Trophoblast cell (in vitro differentiated cells and primary cell): ENCODE measurements at regions not wholly inside any gene's neighbourhood (a gene's known extent, or its start where the extent isn't known, plus 50 kb on each side); places are given as distances from the start of the nearest gene placed in this dataset.

ENCODE experiments used
- DNase-seq, 2 donors: peaks; one replicate each; pipeline ENCODE4 v3.0.0-alpha.2; 2016
- H2AFZ ChIP-seq: 2 replicates; pipeline ENCODE4 v1.6.1; 2013; ENCODE audit warnings: low read length, moderate library complexity, mild to moderate bottlenecking; ENCODE audit not compliant: insufficient read depth, poor library complexity
- H2AK5ac ChIP-seq: 2 replicates; pipeline ENCODE4 v1.6.1; 2013; ENCODE audit warnings: mild to moderate bottlenecking, low read length
- H2BK120ac ChIP-seq: 2 replicates; pipeline ENCODE4 v1.6.1; 2013; ENCODE audit warnings: low read length, mild to moderate bottlenecking, moderate library complexity; ENCODE audit not compliant: insufficient read depth, poor library complexity
- H2BK12ac ChIP-seq: 2 replicates; pipeline ENCODE4 v1.6.1; 2013; ENCODE audit warnings: mild to moderate bottlenecking, low read length, moderate library complexity
- H2BK5ac ChIP-seq: 2 replicates; pipeline ENCODE4 v1.6.1; 2013; ENCODE audit warnings: low read length, low read depth, moderate library complexity, mild to moderate bottlenecking; ENCODE audit not compliant: poor library complexity
- H3K14ac ChIP-seq: 2 replicates; pipeline ENCODE4 v1.6.1; 2013; ENCODE audit warnings: mild to moderate bottlenecking, low read length
- H3K18ac ChIP-seq: 2 replicates; pipeline ENCODE4 v1.6.1; 2013; ENCODE audit warnings: mild to moderate bottlenecking, low read length
- H3K23ac ChIP-seq: 2 replicates; pipeline ENCODE4 v1.6.1; 2013; ENCODE audit warnings: low read length
- H3K27ac ChIP-seq: 2 replicates; pipeline ENCODE4 v1.5.1; 2013; ENCODE audit warnings: low read depth, mild to moderate bottlenecking, inconsistent platforms, low read length, moderate library complexity
- H3K27me3 ChIP-seq: 2 replicates; pipeline ENCODE4 v1.6.1; 2013; ENCODE audit warnings: inconsistent platforms, mild to moderate bottlenecking, low read length, moderate library complexity; ENCODE audit not compliant: insufficient read depth
- H3K36me3 ChIP-seq, 2 experiments: 1 replicate in 1 of 2; 2 replicates in 1 of 2; pipeline ENCODE4 v1.6.1; 2013; ENCODE audit warnings: low read length in 2 of 2, mild to moderate bottlenecking in 2 of 2, moderate library complexity in 1 of 2; ENCODE audit not compliant: insufficient read depth in 2 of 2, control insufficient read depth in 1 of 2
- H3K4ac ChIP-seq: 2 replicates; pipeline ENCODE4 v1.6.1; 2013; ENCODE audit warnings: low read depth, mild to moderate bottlenecking, low read length, moderate library complexity
- H3K4me1 ChIP-seq, 2 experiments: 1 replicate in 1 of 2; 2 replicates in 1 of 2; pipeline ENCODE4 v1.6.1; 2013; ENCODE audit warnings: low read length in 2 of 2, mild to moderate bottlenecking in 2 of 2, moderate library complexity in 1 of 2; ENCODE audit not compliant: insufficient read depth in 2 of 2, control insufficient read depth in 1 of 2
- H3K4me2 ChIP-seq: 2 replicates; pipeline ENCODE4 v1.6.1; 2013; ENCODE audit warnings: inconsistent platforms, mild to moderate bottlenecking, low read length, moderate library complexity
- H3K4me3 ChIP-seq: 2 replicates; pipeline ENCODE4 v1.5.1; 2013; ENCODE audit warnings: mild to moderate bottlenecking, low read depth, low read length, inconsistent platforms
- H3K79me1 ChIP-seq: one replicate; pipeline ENCODE4 v1.6.1; 2013; ENCODE audit warnings: low read length
- H3K79me2 ChIP-seq: 2 replicates; pipeline ENCODE4 v1.6.1; 2013; ENCODE audit warnings: low read length, mild to moderate bottlenecking; ENCODE audit not compliant: control insufficient read depth, insufficient read depth, poor library complexity
- H3K9ac ChIP-seq: 2 replicates; pipeline ENCODE4 v1.6.1; 2013; ENCODE audit warnings: mild to moderate bottlenecking, low read length
- H3K9me3 ChIP-seq: 2 replicates; pipeline ENCODE4 v1.6.1; 2013; ENCODE audit warnings: low read depth, mild to moderate bottlenecking, control low read depth, inconsistent platforms, low read length; ENCODE audit not compliant: insufficient read depth
- H4K12ac ChIP-seq: 2 replicates; pipeline ENCODE4 v1.6.1; 2013; ENCODE audit warnings: low read depth, mild to moderate bottlenecking, low read length, moderate library complexity
- H4K8ac ChIP-seq: 2 replicates; pipeline ENCODE4 v1.6.1; 2013; ENCODE audit warnings: low read depth, mild to moderate bottlenecking, low read length, moderate library complexity
- H4K91ac ChIP-seq: one replicate; pipeline ENCODE4 v1.6.1; 2013; ENCODE audit warnings: low read depth, mild to moderate bottlenecking, low read length, moderate library complexity
- WGBS: extraction: QIAGEN DNeasy Blood & Tissue Kit; methylation state at CpG from one replicate; pipeline ENCODE4 v1.1.7; 2013; ENCODE audit warnings: missing lambda C conversion rate; ENCODE audit not compliant: insufficient read length, insufficient coverage; ENCODE audit errors: extremely low coverage; 5-methylcytosine and 5-hydroxymethylcytosine counted together

DNA sequence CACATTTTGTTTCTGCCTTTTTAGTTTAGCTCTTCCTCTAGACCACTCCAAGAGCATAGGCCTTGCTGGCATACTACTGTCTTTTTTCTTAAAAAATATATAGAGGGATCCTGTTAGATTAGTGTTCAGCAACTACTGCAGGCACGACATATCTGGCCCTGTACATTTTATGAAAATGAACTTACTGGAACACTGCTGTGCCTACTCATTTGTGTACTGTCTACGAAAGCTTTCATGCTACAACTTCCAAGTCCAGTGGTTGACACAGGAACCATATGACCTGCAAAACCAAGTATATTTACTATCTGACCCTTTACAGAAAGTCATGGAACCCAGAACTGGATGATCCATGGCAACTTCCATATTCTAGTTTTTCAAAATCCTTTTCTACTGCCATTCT lies 66.6 kb upstream of the SPTLC3 start:
- Histone ChIP-seq H3K36me3 (no peaks in the 10 kb centered on the region), H3K9ac (no peak overlapping the region), H2AK5ac (no peak overlapping the region), H2BK120ac (no peak overlapping the region), H3K18ac (no peak overlapping the region), H3K79me1 (no peaks in the 10 kb centered on the region), H3K4me3 (no peak overlapping the region), H2BK12ac (no peak overlapping the region), H3K23ac (no peak overlapping the region), H4K12ac (no peak overlapping the region), H3K79me2 (no peaks in the 10 kb centered on the region), H4K8ac (no peak overlapping the region), H3K27me3 (no peaks in the 10 kb centered on the region), H3K27ac (no peak overlapping the region), H3K4me1 (no peaks in the 10 kb centered on the region), H3K4ac (no peak overlapping the region), H4K91ac (no peak overlapping the region), H3K9me3 (no peaks in the 10 kb centered on the region), H2BK5ac (no peak overlapping the region), H3K4me2 (no peak overlapping the region), H3K14ac (no peak overlapping the region), H2AFZ (no peak overlapping the region)
- no peak for DNase-seq
- WGBS, result no CpG with 5 or more reads among the region's 2 CpGs

DNA sequence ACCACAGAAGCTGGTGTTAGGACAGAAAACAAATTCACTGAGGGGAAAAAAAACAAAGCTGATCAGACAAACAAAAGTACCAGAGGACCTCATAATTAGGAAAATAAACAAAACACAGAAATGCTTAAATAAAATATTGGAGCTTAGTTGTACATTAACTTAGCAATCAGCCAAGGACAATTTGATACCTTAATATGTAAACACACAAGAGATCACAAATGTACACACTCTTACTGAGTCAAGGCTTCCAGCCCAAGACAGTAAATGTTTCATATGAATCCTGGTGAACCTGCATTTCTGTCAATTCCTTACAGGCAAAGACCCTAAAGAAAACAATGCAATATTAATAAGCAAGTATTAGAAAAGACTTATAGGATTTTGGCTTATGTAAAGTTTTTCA lies 62.0 kb upstream of the SPTLC3 start:
- no peak overlapping the region for H3K18ac ChIP-seq
- no peak overlapping the region for H3K4me3 ChIP-seq
- H3K4me1 ChIP-seq, result no peaks in the 10 kb centered on the region
- H3K14ac ChIP-seq, result no peak overlapping the region
- no peak overlapping the region for H4K12ac ChIP-seq
- peaks cover 2% of the 10 kb centered on the region for H3K79me2 ChIP-seq
- H3K27ac ChIP-seq, result no peak overlapping the region
- H3K36me3 ChIP-seq, result no peaks in the 10 kb centered on the region
- H2BK5ac ChIP-seq, result no peak overlapping the region
- no peak overlapping the region for H4K8ac ChIP-seq
- no peak overlapping the region for H3K9ac ChIP-seq
- no peaks in the 10 kb centered on the region for H3K27me3 ChIP-seq
- no peak overlapping the region for H3K4me2 ChIP-seq
- no peak overlapping the region for H3K23ac ChIP-seq
- H2AFZ ChIP-seq, result no peak overlapping the region
- H3K9me3 ChIP-seq, result peaks cover 2% of the 10 kb centered on the region
- DNase-seq, result no peak
- no peak overlapping the region for H3K4ac ChIP-seq
- no peak overlapping the region for H2BK12ac ChIP-seq
- no peak overlapping the region for H4K91ac ChIP-seq
- H3K79me1 ChIP-seq, result no peaks in the 10 kb centered on the region
- H2AK5ac ChIP-seq, result no peak overlapping the region
- no peak overlapping the region for H2BK120ac ChIP-seq

GRCh38 chr20:12947691-12948090 lies 61.1 kb upstream of the SPTLC3 start:
- no peak overlapping the region for H3K27ac ChIP-seq
- no peak overlapping the region for H2BK5ac ChIP-seq
- no peak overlapping the region for H3K4me3 ChIP-seq
- no peaks in the 10 kb centered on the region for H3K4me1 ChIP-seq
- no peak for DNase-seq
- H2AK5ac ChIP-seq, result no peak overlapping the region
- H3K23ac ChIP-seq, result no peak overlapping the region
- H3K14ac ChIP-seq, result no peak overlapping the region
- peaks cover 2% of the 10 kb centered on the region for H3K79me2 ChIP-seq
- H4K8ac ChIP-seq, result no peak overlapping the region
- H2BK12ac ChIP-seq, result no peak overlapping the region
- H2AFZ ChIP-seq, result no peak overlapping the region
- H3K9me3 ChIP-seq, result peaks cover 2% of the 10 kb centered on the region
- no peak overlapping the region for H3K4me2 ChIP-seq
- no CpG with 5 or more reads among the region's 3 CpGs for WGBS
- H3K79me1 ChIP-seq, result no peaks in the 10 kb centered on the region
- no peak overlapping the region for H3K4ac ChIP-seq
- H3K27me3 ChIP-seq, result no peaks in the 10 kb centered on the region
- H4K91ac ChIP-seq, result no peak overlapping the region
- no peak overlapping the region for H4K12ac ChIP-seq
- no peaks in the 10 kb centered on the region for H3K36me3 ChIP-seq
- H3K9ac ChIP-seq, result no peak overlapping the region
- no peak overlapping the region for H3K18ac ChIP-seq
- H2BK120ac ChIP-seq, result no peak overlapping the region

GRCh38 chr20:12949429-12949980 lies 59.3 kb upstream of the SPTLC3 start:
- Histone ChIP-seq H2BK12ac (no peak overlapping the region), H3K79me2 (peaks cover 2% of the 10 kb centered on the region), H3K4ac (no peak overlapping the region), H4K91ac (no peak overlapping the region), H3K79me1 (no peaks in the 10 kb centered on the region), H3K9me3 (peaks cover 2% of the 10 kb centered on the region), H2BK120ac (no peak overlapping the region), H3K4me2 (no peak overlapping the region), H4K12ac (no peak overlapping the region), H3K23ac (no peak overlapping the region), H3K4me3 (no peak overlapping the region), H3K36me3 (no peaks in the 10 kb centered on the region), H3K27me3 (no peaks in the 10 kb centered on the region), H3K4me1 (no peaks in the 10 kb centered on the region), H3K27ac (no peak overlapping the region), H2BK5ac (no peak overlapping the region), H3K18ac (no peak overlapping the region), H2AK5ac (no peak overlapping the region), H3K9ac (no peak overlapping the region), H4K8ac (no peak overlapping the region), H2AFZ (no peak overlapping the region), H3K14ac (no peak overlapping the region)
- DNase-seq, result peak; percentile 66 to 89
- no CpG with 5 or more reads among the region's 4 CpGs for WGBS
